HEK293 (cell line): ENCODE measurements at regions not wholly inside any gene's neighbourhood (a gene's known extent, or its start where the extent isn't known, plus 50 kb on each side); places are given as distances from the start of the nearest gene placed in this dataset.

Experiments
- ZNF2 ChIP-seq: fragments of 450-650 bp; formaldehyde crosslinking; IDR thresholded peaks from 2 replicates; pipeline ENCODE4 v1.5.1; 2016; ENCODE audit warnings: missing biosample characterization, missing genetic modification characterization
- ZNF529 ChIP-seq: fragments of 450-650 bp; formaldehyde crosslinking; IDR thresholded peaks from 2 replicates; pipeline ENCODE4 v1.5.1; 2017; ENCODE audit warnings: missing genetic modification characterization, missing biosample characterization; ENCODE audit not compliant: insufficient replicate concordance
- TF ChIP-seq, protein P1 (sequence below): fragments of 450-650 bp; IDR thresholded peaks from 2 replicates; pipeline ENCODE4 v1.5.1; 2018; ENCODE audit warnings: missing biosample characterization, missing genetic modification characterization
- TF ChIP-seq, protein P2 (sequence below): fragments of 450-650 bp; formaldehyde crosslinking; IDR thresholded peaks from 2 replicates; pipeline ENCODE4 v1.5.1; 2016; ENCODE audit warnings: missing biosample characterization, missing genetic modification characterization

- TF ChIP-seq, protein P1, sequence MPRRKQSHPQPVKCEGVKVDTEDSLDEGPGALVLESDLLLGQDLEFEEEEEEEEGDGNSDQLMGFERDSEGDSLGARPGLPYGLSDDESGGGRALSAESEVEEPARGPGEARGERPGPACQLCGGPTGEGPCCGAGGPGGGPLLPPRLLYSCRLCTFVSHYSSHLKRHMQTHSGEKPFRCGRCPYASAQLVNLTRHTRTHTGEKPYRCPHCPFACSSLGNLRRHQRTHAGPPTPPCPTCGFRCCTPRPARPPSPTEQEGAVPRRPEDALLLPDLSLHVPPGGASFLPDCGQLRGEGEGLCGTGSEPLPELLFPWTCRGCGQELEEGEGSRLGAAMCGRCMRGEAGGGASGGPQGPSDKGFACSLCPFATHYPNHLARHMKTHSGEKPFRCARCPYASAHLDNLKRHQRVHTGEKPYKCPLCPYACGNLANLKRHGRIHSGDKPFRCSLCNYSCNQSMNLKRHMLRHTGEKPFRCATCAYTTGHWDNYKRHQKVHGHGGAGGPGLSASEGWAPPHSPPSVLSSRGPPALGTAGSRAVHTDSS (tag by site-specific recombination) = no peak
- TF ChIP-seq, protein P2, sequence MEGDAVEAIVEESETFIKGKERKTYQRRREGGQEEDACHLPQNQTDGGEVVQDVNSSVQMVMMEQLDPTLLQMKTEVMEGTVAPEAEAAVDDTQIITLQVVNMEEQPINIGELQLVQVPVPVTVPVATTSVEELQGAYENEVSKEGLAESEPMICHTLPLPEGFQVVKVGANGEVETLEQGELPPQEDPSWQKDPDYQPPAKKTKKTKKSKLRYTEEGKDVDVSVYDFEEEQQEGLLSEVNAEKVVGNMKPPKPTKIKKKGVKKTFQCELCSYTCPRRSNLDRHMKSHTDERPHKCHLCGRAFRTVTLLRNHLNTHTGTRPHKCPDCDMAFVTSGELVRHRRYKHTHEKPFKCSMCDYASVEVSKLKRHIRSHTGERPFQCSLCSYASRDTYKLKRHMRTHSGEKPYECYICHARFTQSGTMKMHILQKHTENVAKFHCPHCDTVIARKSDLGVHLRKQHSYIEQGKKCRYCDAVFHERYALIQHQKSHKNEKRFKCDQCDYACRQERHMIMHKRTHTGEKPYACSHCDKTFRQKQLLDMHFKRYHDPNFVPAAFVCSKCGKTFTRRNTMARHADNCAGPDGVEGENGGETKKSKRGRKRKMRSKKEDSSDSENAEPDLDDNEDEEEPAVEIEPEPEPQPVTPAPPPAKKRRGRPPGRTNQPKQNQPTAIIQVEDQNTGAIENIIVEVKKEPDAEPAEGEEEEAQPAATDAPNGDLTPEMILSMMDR (tag by site-specific recombination) = no peak
- TF ChIP-seq ZNF529 (tag by site-specific recombination) (no peak), ZNF2 (tag by site-specific recombination) (no peak)
These were observed 209.9 kb upstream of the DEPDC1 start for GRCh38 chr1:68706639-68707317.
